ENCODE measurements at regions not wholly inside any gene's neighbourhood (a gene's known extent, or its start where the extent isn't known, plus 50 kb on each side); places are given as distances from the start of the nearest gene placed in this dataset.
"Not testable (repeated sequence)": the region's sequence is repeated elsewhere in the genome, so short reads cannot be mapped to it uniquely, and the experiment has no call there.

DNA sequence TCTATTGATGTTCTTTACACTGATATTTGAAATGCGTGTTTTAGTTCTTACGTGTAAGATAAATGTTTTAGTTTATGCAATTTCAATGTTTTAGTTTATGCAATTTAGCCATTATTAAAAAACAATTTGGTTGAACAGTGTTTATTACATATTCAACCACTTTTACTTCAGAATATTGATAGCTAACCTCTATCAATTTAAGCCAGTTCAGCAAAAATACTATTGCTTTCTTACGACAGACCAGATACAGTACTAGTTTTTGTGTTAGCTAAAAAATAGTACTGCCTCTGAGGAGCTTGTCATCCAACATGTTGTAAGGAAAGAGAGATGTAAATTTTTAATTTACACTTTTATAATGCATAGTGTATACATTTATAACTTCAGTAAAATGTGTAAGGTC is 361.7 kb upstream of the FAT1 start:
- POLR2A ChIA-PET, result no interaction called here
- TF ChIP-seq, protein P1, sequence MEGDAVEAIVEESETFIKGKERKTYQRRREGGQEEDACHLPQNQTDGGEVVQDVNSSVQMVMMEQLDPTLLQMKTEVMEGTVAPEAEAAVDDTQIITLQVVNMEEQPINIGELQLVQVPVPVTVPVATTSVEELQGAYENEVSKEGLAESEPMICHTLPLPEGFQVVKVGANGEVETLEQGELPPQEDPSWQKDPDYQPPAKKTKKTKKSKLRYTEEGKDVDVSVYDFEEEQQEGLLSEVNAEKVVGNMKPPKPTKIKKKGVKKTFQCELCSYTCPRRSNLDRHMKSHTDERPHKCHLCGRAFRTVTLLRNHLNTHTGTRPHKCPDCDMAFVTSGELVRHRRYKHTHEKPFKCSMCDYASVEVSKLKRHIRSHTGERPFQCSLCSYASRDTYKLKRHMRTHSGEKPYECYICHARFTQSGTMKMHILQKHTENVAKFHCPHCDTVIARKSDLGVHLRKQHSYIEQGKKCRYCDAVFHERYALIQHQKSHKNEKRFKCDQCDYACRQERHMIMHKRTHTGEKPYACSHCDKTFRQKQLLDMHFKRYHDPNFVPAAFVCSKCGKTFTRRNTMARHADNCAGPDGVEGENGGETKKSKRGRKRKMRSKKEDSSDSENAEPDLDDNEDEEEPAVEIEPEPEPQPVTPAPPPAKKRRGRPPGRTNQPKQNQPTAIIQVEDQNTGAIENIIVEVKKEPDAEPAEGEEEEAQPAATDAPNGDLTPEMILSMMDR (IDR thresholded peaks at IDR 0.05; ENCODE audit: insufficient read depth, low read depth, low read length), result no peak
- no peak overlapping the region for H3K4me3 ChIP-seq (ENCODE audit: low read depth, low read length)
- DNase-seq (ENCODE audit: low read depth), result no peak
- CTCF ChIA-PET, result no interaction called here
- H3K36me3 ChIP-seq (ENCODE audit: control insufficient read depth, insufficient read depth, low read length), result no peaks in the 10 kb centered on the region
- no peaks in the 10 kb centered on the region; the same call in 1 of the 2 replicates for H3K27me3 ChIP-seq (ENCODE audit: control insufficient read depth, insufficient read depth, low read length)

DNA sequence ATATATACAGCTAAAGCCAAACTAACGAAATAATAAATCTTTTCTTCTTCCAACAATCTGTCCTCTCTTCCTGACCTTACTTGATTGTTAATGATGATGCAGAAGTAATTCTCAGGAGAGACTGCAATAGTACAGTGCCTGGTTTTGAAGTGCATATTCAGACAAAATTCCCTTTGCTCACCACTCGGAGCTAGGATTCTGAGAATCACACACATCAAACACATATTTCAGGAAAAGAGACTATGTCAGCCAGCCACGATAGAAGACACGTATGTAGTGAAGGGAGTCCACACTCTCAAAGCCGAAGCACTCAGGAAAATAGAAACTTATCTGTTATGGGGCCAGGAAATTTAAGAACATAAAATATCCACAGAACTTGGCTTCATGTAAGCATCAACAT is 362.5 kb upstream of the FAT1 start:
- POLR2A ChIA-PET, result no interaction called here
- DNase-seq (ENCODE audit: low read depth), result no peak
- TF ChIP-seq, protein P1 (IDR thresholded peaks at IDR 0.05; ENCODE audit: insufficient read depth, low read depth, low read length), result no peak
- no peak overlapping the region for H3K4me3 ChIP-seq (ENCODE audit: low read depth, low read length)
- H3K36me3 ChIP-seq (ENCODE audit: control insufficient read depth, insufficient read depth, low read length), result no peaks in the 10 kb centered on the region
- CTCF ChIA-PET, result no interaction called here
- no peaks in the 10 kb centered on the region; the same call in 1 of the 2 replicates for H3K27me3 ChIP-seq (ENCODE audit: control insufficient read depth, insufficient read depth, low read length)

DNA sequence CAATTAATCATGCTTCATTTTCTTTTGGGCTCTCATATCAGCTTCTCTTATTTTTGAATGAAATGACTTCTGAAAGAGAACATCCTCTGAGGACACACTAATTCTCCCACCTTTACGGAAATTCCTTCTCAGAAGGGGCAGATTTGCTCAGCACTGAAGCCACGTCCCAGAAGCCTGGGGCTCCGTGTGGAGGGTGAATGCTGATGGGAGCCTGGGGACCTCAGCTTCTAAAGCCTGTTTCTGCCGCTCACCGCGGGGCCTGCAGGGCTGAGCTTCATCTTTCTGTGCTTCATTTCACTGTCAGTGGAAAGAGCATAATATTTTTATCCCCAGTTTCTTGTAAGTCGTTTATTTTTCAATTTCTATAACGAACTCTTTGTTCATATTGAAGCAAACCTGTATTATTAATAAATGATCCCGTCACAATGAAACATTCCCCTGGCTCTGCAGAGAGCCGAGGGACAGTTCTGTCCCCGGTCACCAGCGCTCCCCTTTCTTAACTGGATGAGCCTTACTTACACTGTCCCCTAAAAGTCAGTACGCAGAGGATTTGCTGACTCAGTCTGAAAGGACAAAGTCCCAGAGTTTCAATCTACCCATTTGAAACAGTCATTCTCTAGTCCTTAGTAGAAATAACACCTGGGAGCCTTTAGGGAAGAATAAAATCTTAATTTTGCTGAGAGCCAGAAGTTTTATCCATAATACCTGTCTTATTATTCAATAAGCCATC is 364.6 kb upstream of the FAT1 start:
- no peak for DNase-seq (ENCODE audit: low read depth)
- ChIA-PET POLR2A (interaction anchor here (0.8 kb wide), 1 partner anchor 28 kb away, joined by 3 read pairs; no protein-coding TSS in a partner anchor), CTCF (interaction anchor here (0.6 kb wide), 2 partner anchors 17 to 207 kb away, joined by 3 to 5 read pairs; no protein-coding TSS in a partner anchor)
- TF ChIP-seq, protein P1 (IDR thresholded peaks at IDR 0.05; ENCODE audit: insufficient read depth, low read depth, low read length), result no peak
- Histone ChIP-seq H3K27me3 (ENCODE audit: control insufficient read depth, insufficient read depth, low read length) (no peaks in the 10 kb centered on the region; the same call in 1 of the 2 replicates), H3K36me3 (ENCODE audit: control insufficient read depth, insufficient read depth, low read length) (no peaks in the 10 kb centered on the region), H3K4me3 (ENCODE audit: low read depth, low read length) (no peak overlapping the region)

DNA sequence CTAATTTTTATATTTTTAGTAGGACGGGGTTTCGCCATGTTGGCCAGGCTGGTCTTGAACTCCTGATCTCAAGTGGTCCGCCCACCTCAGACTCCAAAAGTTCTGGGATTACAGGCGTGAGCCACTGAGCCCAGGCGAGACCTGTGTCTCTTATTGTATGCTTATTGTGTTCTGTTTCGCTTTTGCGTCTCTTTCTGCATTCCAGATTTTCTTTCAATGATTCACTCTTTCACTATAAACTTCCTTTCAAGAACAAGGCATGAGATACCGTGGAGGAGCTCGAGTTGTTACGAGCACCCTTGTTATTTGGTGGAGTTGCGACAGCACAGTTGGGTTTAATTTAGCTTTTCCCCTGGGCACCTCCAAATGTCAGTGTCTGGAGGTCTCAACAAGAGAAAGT is 366.7 kb upstream of the FAT1 start:
- Histone ChIP-seq H3K36me3 (ENCODE audit: control insufficient read depth, insufficient read depth, low read length) (no peaks in the 10 kb centered on the region), H3K27me3 (ENCODE audit: control insufficient read depth, insufficient read depth, low read length) (no peaks in the 10 kb centered on the region), H3K4me3 (ENCODE audit: low read depth, low read length) (no peak overlapping the region)
- DNase-seq (ENCODE audit: low read depth), result peak; percentile 66
- TF ChIP-seq, protein P1 (IDR thresholded peaks at IDR 0.05; ENCODE audit: insufficient read depth, low read depth, low read length), result no peak
- ChIA-PET POLR2A (interaction anchor here (0.6 kb wide), 1 partner anchor 452 kb away, joined by 3 read pairs; no protein-coding TSS in a partner anchor), CTCF (interaction anchor here (0.6 to 1.4 kb wide), 2 partner anchors 153 to 233 kb away, joined by 3 read pairs; no protein-coding TSS in a partner anchor)

DNA sequence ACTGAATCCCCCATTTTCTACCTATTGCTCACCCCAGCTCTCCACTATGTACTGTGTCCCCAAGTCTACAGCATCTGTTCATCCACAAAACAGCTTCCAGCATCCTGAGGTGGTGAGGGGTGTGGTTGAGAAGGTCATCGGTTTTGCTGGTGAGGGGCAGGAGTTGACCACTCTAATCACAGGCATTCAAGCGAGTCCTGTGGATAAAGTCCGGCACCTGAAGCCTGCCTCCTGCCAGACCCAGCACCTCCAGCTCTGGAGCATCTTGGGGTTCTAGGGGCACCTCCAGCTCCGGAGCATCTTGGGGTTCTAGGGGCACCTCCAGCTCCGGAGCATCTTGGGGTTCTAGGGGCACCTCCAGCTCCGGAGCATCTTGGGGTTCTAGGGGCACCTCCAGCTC is 367.2 kb upstream of the FAT1 start:
- H3K36me3 ChIP-seq (ENCODE audit: control insufficient read depth, insufficient read depth, low read length); H3K4me3 ChIP-seq (ENCODE audit: low read depth, low read length); H3K27me3 ChIP-seq (ENCODE audit: control insufficient read depth, insufficient read depth, low read length); DNase-seq (ENCODE audit: low read depth): not testable (repeated sequence)
- ChIA-PET POLR2A (interaction anchor here (0.6 kb wide), 2 partner anchors 445 to 453 kb away, joined by 3 to 4 read pairs; no protein-coding TSS in a partner anchor), CTCF (interaction anchor here (0.6 to 1.4 kb wide), 2 partner anchors 153 to 233 kb away, joined by 3 read pairs; no protein-coding TSS in a partner anchor)

Measured in BJ (cell line).